IPS-18c (cell line): ENCODE measurements at regions not wholly inside any gene's neighbourhood (a gene's known extent, or its start where the extent isn't known, plus 50 kb on each side); places are given as distances from the start of the nearest gene placed in this dataset.

ENCODE experiments used
- H3K4me3 ChIP-seq: 2 replicates; pipeline ENCODE4 v1.7.0; 2013; ENCODE audit warnings: low read depth, mild to moderate bottlenecking, low read length, moderate library complexity; ENCODE audit not compliant: insufficient read depth
- H3K9me3 ChIP-seq: one replicate; pipeline ENCODE4 v1.6.1; 2013; ENCODE audit warnings: mild to moderate bottlenecking, low read length, moderate library complexity; ENCODE audit not compliant: control insufficient read depth, insufficient read depth

DNA sequence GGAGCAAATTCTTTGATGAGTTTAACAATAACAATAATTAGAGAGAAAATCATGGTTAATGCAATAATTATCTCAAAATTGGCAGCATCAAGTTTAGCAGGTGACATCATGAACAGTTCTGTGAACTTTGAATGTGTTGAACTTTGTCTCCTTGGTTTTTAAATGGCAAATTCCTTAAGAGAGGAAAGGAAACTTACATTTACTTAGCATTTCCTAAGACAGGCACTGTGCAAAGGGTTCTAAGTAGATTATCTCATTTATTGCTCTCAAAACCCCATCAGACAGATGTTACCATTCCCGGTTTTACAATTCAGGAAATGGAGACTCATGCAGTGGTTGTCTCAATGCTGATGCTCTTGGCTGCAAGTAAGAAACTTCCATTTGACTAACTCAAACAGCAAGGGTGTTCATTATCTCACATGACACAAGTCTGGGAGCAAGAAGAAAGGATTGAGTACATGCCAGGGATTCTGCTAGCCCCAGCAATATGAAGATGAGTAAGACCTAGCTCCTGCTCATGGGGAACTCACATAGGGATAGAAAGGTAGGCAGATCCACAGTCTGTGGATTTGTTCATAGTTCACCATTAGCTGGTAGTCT lies 81.3 kb upstream of the ITGA6 start:
- no peak overlapping the region for H3K4me3 ChIP-seq
- no peaks in the 10 kb centered on the region for H3K9me3 ChIP-seq

DNA sequence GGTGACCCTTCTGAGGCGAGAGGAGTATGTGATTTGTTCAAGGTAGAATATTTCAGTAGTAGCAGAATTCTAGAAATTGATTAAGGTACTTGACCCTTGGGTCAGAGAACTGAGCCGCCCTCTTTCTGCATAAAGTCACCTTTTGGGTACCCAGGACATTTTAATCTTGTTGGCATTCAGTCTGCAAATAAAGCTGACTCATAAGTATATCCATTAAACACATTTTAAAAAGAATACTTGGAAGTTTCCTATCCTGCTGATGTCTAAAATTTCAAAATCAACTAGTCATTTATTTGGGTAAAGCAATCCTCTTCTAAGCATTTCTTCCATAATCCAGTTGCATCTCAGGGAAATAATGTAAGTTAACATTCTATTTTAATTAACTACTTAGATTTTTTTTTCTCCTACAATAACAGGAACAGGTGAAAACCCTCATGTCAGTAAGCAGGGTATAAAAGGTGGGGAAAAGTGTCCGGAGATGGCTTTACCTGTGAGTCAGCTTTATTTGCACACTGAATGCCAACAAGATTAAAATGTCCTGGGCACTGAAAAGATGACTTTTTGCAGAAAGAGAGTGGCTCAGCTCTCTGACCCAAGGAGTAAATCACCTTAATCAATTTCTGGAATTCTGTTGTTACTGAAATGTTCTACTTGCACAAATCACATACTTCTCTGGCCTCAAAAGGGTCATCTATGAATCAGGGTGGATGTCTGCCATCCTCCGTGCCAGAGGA lies 78.7 kb upstream of the ITGA6 start:
- no peaks in the 10 kb centered on the region for H3K9me3 ChIP-seq
- H3K4me3 ChIP-seq, result no peak overlapping the region

DNA sequence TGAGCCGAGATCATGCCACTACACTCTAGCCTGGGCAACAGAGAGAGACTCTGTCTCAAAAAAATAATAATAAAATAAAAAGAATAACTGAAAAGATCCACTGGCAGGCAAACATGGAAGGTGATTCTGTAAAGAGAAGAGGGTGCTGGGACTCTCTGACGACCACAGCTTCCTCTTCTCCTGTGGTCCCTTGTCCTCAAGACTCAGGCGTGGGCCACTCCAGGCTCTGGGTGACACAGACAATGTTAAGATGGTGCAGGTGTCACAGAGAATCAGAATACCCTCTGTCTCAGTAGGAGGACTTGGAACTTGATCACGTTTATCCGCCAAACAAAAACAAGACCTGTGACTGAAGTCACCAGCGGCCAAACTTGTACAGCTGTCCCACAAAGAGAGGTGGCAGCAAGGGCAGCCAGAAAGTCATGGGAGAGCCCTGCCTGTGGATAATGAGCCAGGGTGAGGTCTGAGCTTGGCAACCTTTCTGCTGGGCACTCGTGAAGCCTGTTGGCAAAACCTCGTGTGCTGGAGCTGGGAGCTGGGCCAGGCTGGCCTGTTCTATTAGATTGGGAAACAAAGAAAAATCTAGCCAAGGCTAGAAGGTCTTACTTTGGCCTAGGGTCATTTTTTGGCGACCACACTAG lies 76.4 kb upstream of the ITGA6 start:
- Histone ChIP-seq H3K9me3 (no peaks in the 10 kb centered on the region), H3K4me3 (no peak overlapping the region)

DNA sequence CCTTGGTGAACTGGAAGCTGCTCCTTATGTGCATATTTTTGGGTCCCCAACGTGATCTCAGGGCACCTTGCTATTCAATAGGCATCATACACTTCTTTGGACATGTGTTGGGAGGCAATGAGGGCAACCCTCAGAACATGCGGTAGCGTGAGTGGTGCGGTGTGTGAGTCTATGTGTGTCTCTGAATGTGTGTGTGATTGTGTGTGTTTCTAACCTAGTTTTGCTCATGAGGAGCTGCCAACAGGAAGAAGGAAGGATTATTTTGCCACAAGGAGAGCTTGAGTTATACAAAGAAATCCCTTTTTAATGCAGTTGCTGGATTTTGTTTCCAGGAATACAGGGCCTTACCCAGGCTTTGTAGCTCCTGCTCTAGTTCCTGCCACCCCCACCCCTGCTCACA lies 75.8 kb upstream of the ITGA6 start:
- no peaks in the 10 kb centered on the region for H3K9me3 ChIP-seq
- no peak overlapping the region for H3K4me3 ChIP-seq

DNA sequence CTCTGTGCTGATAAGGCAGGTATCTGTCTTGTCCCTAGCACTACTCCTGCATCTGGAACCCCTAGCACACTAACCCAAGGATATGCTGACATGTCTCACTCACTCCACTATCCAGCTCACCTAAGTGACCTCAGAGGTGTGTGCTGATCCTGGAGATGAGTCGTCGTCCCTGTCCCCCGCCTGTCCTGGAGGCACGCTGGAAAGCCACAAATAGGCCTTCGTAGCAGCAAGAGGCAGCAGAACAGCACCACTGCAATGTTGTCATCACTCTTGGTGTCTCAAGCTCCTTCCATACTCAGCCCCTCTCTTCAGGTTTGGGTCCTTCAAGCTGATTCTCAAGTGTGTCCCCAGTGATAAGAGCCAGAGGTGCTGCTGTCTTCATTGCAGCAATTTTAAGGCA lies 73.0 kb upstream of the ITGA6 start:
- H3K4me3 ChIP-seq, result no peak overlapping the region

DNA sequence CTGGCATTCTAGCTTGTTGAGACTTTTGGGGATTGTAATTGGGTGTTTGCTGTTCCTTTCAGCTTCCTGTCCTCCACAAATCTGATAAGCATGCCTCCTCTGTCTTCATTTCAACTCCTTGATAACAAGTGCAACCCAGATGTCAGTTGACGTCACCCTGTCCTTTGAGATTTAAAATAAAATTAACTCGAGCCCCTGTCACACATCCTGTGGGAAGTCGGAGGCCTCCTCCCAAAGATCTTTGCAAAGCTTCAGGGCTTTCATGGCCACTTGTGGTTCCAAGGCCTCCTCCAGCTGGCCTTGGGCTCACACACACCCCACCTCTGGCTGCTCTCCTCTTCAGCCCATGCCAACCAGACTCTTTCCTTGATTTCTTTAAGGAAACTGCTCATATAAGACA lies 69.9 kb upstream of the ITGA6 start:
- H3K4me3 ChIP-seq, result no peak overlapping the region

More for the DNA sequence above, 73.0 kb upstream of the ITGA6 start:
- no peaks in the 10 kb centered on the region for H3K9me3 ChIP-seq

DNA sequence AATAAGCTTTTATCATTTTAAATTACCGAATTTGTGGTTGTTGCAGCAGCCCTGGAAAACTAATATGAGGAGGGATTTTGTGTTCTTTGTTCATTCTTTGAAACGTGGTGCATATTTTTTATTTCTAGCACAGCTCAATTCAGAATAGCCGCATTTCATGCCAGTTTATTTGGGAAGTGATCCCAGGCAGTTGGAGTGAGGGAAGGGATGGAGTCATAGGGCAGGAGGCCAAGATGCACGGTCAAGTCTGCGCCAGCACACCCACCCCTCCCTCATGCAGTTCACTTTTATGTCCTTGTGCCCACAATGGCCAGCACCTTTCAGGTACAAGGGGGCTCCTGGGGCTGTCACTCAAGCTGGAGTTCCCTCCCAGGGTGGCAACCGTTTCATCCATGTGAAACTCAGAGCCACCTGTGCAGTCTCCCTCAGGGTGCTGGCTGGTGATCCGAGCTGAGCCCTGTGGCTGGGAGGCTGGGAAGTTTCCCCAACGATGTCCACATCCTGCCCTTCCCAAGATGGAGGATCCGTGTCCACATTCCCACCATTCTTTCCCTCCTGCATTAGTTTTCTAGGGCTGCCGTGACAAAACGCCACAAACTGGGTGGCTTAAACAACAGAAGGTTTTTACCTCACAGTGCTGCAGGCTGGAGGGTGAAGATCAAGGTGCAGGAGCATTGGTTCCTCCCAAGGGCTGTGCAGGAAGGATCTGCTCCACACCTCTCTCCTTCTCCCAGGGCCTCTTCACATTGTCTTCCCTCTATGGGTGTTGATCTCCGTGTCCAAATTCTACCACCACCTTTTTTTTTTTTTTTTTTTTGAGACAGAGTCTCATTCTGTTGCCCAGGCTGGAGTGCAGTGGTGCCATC lies 68.5 kb upstream of the ITGA6 start:
- H3K9me3 ChIP-seq, result no peaks in the 10 kb centered on the region

More for the DNA sequence above, 69.9 kb upstream of the ITGA6 start:
- H3K9me3 ChIP-seq, result no peaks in the 10 kb centered on the region

DNA sequence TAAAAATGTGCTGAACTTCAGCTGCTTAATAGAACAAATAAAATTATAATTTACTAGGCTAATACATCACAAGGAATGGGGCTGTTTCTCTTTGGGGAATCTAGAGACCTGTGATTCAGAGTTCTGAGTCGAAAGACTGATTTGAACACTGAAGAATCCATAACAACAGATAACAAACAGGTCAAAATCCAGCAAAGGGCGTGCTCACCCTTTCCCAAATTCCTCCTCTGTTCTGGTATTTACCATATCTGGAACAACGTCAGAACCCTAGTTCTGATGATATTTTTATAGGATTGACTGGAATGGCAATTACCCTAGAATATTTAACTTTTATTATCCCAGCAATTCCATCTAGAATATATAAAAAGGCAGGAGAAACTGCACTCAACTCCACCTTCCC lies 66.0 kb upstream of the ITGA6 start:
- Histone ChIP-seq H3K9me3 (no peaks in the 10 kb centered on the region), H3K4me3 (no peak overlapping the region)

More for the DNA sequence above, 68.5 kb upstream of the ITGA6 start:
- H3K4me3 ChIP-seq, result no peak overlapping the region

DNA sequence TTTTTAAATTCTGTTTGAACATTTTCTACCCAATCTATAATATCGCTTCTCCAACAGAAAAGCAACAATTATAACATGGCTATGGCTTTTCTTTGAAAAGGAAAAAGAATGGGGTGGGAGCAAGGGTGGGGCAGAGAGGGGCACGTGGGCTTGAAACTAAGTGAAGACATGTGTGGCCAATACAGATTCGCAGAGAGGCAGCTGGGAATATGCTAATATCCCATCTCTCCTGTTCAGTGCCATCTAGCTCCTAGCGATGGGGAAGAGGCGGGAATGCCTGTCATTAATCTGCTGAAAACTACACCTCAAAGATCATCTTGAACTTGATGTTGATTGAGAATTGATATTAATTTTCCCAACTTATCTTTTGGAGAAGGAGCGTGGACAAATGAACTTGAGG lies 65.5 kb upstream of the ITGA6 start:
- Histone ChIP-seq H3K9me3 (no peaks in the 10 kb centered on the region), H3K4me3 (no peak overlapping the region)

DNA sequence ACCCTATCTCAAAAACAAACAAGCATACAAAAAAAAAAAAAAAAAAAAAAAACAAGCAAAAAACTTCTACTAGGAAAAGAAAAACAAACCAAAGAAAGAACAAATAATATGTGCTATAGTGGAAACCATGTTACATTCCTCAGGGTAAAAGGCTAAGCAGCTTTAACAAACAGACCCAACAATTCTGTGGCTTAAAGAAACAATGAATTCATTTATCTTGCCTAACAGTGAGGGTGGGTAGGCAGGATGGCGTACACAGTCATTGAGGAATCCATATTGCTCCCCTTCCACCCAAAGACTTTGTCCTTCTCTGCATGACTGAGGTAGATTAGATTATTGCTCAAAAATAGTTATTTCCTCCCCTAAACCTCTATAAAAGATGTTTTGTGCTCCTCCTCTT lies 63.1 kb upstream of the ITGA6 start:
- Histone ChIP-seq H3K9me3 (no peaks in the 10 kb centered on the region), H3K4me3 (no peak overlapping the region)

DNA sequence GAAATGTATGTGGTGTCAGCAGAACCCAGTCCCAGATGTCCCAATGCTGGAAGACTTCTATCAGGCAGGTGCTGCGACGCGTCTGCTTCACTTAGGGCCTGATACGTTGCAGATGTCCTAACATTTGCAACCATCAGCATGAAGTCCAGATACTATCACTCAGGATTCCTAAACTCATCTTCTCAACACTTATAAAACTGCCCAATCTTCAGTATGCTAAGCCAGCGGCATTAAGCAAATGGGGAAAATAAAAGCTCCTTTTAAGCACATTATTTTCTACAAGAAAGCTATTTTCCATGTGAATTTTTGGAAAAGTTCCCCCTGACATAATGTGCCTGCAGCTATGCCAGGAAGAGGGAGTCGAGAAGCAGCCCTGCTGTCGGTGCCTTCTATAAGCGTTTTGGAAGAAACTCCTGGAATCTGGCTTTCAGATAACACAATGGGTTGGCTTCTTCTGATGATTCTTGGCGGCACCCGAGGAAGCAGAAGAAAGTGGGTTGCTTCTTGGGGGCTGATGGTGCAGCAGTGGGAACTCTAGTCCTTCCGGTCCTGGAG lies 60.7 kb upstream of the ITGA6 start:
- no peaks in the 10 kb centered on the region for H3K9me3 ChIP-seq

DNA sequence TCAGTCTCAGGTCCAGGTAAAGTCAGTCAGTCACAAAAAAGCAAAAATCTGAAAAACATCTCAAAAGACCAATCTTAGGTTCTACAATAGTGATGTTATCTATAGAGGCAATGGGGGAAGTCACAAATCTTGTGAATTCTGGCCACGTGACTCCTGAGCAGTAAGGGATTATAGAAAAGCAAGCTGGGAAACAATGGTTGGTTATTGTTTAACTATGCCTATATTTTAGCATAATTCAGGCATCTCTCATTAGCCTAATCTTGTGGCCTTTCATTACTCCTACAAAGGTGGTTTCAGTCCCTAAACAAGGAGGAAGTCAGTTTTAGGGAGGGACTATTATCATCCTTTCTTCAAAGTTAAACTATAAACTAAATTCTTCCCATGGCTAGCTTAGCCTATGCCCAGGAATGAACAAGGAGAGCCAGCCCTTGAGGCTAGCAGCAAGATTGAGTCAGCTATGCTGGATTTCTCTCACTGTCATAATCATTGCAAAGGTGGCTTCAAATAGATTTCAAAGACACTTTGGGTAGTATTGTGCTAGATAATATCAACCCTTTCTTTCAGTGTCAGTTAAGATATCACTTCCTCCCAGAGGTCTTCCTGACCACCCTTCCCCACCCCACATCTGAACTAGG lies 56.4 kb upstream of the ITGA6 start:
- no peak overlapping the region for H3K4me3 ChIP-seq

More for the DNA sequence above, 60.7 kb upstream of the ITGA6 start:
- no peak overlapping the region for H3K4me3 ChIP-seq

DNA sequence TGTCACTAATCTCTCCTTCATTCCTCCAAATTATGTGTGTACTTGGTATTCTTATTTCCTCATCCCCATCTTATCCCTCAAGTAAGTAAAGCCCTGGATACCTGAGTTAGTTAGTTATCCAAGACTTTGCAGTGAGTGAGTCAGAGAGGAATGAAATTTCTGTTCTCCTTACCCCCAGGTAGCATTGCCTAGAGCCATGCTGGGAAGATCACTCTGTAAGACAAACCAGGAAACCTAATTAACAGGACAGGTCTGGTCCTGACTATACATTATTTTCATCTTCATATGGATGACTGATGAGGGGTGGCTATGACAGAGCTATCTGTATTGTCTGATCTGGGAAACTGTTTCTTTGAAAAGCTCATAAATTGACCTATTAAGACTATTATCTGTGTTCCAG lies 55.0 kb upstream of the ITGA6 start:
- H3K9me3 ChIP-seq, result no peaks in the 10 kb centered on the region
- H3K4me3 ChIP-seq, result no peak overlapping the region

More for the DNA sequence above, 56.4 kb upstream of the ITGA6 start:
- no peaks in the 10 kb centered on the region for H3K9me3 ChIP-seq

DNA sequence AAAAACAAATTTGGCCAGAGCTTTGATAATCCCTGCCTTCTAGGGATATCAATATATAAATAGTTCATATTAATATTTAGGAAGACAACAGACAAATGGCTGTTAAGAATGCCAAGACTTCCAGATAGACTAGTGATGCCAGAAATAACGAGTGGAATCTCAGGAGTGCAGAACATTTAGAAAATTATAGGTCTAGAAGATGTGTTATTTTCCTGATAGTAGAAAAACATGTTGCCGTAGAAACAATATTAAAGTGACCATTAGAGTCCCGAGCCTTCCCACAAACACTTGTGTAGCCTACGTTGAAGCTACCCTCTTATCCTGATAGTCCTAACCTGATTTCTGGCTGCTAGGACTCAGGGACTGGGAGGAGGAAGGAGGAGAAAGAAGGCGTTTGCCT lies 54.3 kb upstream of the ITGA6 start:
- H3K9me3 ChIP-seq, result no peaks in the 10 kb centered on the region

DNA sequence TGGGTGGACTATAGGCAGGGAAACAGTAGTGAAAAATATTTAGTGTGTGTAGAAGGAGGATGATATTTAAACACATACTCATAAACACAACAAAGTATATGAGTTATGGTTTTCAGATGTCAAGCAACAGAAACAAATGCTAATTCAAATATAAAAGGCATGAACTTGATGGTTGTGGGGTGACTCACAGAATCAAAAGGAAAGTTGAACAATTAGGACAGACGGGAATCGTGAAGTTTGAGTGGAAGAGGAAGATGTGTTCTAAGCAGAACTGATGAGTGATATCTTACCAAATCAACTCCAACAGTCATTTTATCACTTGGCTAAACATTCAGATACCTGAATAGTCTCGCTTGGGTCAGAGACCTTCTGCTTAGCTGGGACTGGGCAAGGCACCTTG lies 53.6 kb upstream of the ITGA6 start:
- H3K9me3 ChIP-seq, result no peaks in the 10 kb centered on the region

More for the DNA sequence above, 54.3 kb upstream of the ITGA6 start:
- no peak overlapping the region for H3K4me3 ChIP-seq

DNA sequence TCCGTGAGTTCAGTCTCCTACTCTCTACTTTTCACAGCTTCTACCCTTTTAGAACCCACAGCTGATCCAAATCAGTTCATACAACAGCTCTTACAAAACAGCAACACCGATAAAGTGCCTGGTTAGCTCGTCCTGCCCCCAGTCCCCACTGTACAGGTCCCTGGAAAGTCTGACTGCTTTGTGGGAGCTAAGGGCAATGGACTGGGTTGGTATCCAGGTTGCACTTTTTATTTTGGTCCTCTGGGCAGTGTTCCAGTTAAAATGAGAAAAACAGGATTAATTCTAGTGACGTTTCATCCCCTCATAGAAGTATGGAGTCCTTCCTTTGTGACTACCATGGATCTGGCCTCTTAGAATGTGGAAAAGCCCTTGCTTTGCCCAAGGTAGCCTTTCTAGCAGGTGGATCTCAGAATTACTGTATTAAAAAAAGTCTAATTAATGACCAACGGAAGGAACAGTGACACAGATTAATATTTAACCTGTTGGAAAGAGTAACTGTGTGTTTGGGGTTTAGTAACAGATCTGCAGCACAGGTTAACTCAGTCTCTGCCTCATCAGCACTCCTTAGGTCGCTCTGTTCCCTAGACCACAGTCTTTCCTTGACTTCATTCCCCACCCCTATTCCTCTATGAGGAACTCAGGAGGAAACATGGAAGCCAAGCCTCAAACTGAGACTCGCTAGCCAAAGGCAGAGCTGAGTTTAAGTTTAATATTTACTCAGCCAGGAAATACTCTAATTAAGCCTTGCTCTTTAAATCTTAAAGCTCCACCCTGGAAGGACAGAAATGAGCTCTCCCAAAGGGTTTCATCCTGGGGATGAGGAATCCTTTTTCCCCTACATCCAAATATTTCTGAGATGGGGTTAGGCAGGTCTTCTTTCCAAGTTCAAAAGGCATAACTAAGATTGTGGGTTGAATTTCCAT lies 52.8 kb upstream of the ITGA6 start:
- no peaks in the 10 kb centered on the region for H3K9me3 ChIP-seq
- H3K4me3 ChIP-seq, result no peak overlapping the region

More for the DNA sequence above, 53.6 kb upstream of the ITGA6 start:
- no peak overlapping the region for H3K4me3 ChIP-seq
